ENCODE measurements at regions not wholly inside any gene's neighbourhood (a gene's known extent, or its start where the extent isn't known, plus 50 kb on each side); places are given as distances from the start of the nearest gene placed in this dataset.

GRCh38 chr10:127649642-127650041 lies 87.3 kb upstream of the FOXI2 start:
- TF ChIP-seq POLR2A (IDR thresholded peaks at IDR 0.05) (no peak), CTCF (IDR thresholded peaks at IDR 0.05) (peak in 4 of 6 experiments; percentile 30 to 45 (median 34))

Measured in thyroid gland (tissue), 4 donors.